ENCODE measurements at regions not wholly inside any gene's neighbourhood (a gene's known extent, or its start where the extent isn't known, plus 50 kb on each side); places are given as distances from the start of the nearest gene placed in this dataset.

GRCh38 chr20:63106765-63107448 lies 100.1 kb upstream of the BHLHE23 start:
- Mint-ChIP-seq H3K27ac (no peak overlapping the region), H3K4me3 (no peak overlapping the region), H3K9me3 (peaks cover 36% of the 10 kb centered on the region), H3K27me3 (ENCODE audit: low read depth) (peaks cover 48% of the 10 kb centered on the region), H3K36me3 (no peaks in the 10 kb centered on the region), H3K4me1 (no peaks in the 10 kb centered on the region)
- DNase-seq (ENCODE audit: low spot score) (no peak), ATAC-seq (no peak)
- ChIA-PET CTCF (no interaction called here), POLR2A (no interaction called here)
- TF ChIP-seq ZNF423 (CRISPR knock-in tag; IDR thresholded peaks at IDR 0.05) = no peak
- no peak for TF ChIP-seq ZNF425 (CRISPR knock-in tag; conservative IDR thresholded peaks at IDR 0.05)
- TF ChIP-seq GTF2I (CRISPR knock-in tag; conservative IDR thresholded peaks at IDR 0.05) = no peak
- TF ChIP-seq JUN (CRISPR knock-in tag; IDR thresholded peaks at IDR 0.05) = no peak
- TF ChIP-seq NFE2L1 (CRISPR knock-in tag; IDR thresholded peaks at IDR 0.05) = no peak
- TF ChIP-seq ZNF121 (CRISPR knock-in tag; IDR thresholded peaks at IDR 0.05) = no peak
- no peak for TF ChIP-seq E2F4 (CRISPR knock-in tag; IDR thresholded peaks at IDR 0.05; ENCODE audit: borderline replicate concordance, low read depth)
- no peak for TF ChIP-seq OVOL2 (CRISPR knock-in tag; IDR thresholded peaks at IDR 0.05; ENCODE audit: borderline replicate concordance)
- no peak for TF ChIP-seq MLX (CRISPR knock-in tag; IDR thresholded peaks at IDR 0.05)
- no peak for TF ChIP-seq CREB1 (CRISPR knock-in tag; IDR thresholded peaks at IDR 0.05)
- TF ChIP-seq ZSCAN18 (CRISPR knock-in tag; IDR thresholded peaks at IDR 0.05) = no peak
- no peak for TF ChIP-seq CDX4 (CRISPR knock-in tag; IDR thresholded peaks at IDR 0.05; ENCODE audit: borderline replicate concordance)
- no peak for TF ChIP-seq JAZF1 (CRISPR knock-in tag; IDR thresholded peaks at IDR 0.05)
- TF ChIP-seq USF1 (CRISPR knock-in tag; IDR thresholded peaks at IDR 0.05) = no peak
- no peak for TF ChIP-seq CBFB (CRISPR knock-in tag; IDR thresholded peaks at IDR 0.05; ENCODE audit: low read depth)

- peaks cover 29% of the 10 kb centered on the region for H3K9me3 Mint-ChIP-seq
- H3K36me3 Mint-ChIP-seq = no peaks in the 10 kb centered on the region
- H3K27ac Mint-ChIP-seq = no peak overlapping the region
- DNase-seq (ENCODE audit: low spot score) (no peak), ATAC-seq (no peak)
- no peaks in the 10 kb centered on the region for H3K4me1 Mint-ChIP-seq
- POLR2A ChIA-PET = no interaction called here
- peaks cover 45% of the 10 kb centered on the region for H3K27me3 Mint-ChIP-seq (ENCODE audit: low read depth)
- CTCF ChIA-PET = no interaction called here
- H3K4me3 Mint-ChIP-seq = no peak overlapping the region
- TF ChIP-seq ZNF416 (CRISPR knock-in tag; IDR thresholded peaks at IDR 0.05) (no peak), TEAD4 (CRISPR knock-in tag; IDR thresholded peaks at IDR 0.05) (no peak), CTCF (IDR thresholded peaks at IDR 0.05) (no peak), ESRRA (CRISPR knock-in tag; IDR thresholded peaks at IDR 0.05; ENCODE audit: borderline replicate concordance) (no peak), GABPB1 (CRISPR knock-in tag; IDR thresholded peaks at IDR 0.05) (no peak), ATF6 (CRISPR knock-in tag; IDR thresholded peaks at IDR 0.05) (no peak)
These were observed 99.5 kb upstream of the BHLHE23 start for GRCh38 chr20:63106108-63106764.

Data from WTC11 (cell line).